CD4-positive, alpha-beta T cell treated with Interleukin-4 for 4 hours (primary cell): ENCODE measurements at regions not wholly inside any gene's neighbourhood (a gene's known extent, or its start where the extent isn't known, plus 50 kb on each side); places are given as distances from the start of the nearest gene placed in this dataset.
"Not testable (repeated sequence)": the region's sequence is repeated elsewhere in the genome, so short reads cannot be mapped to it uniquely, and the experiment has no call there.

Experiments
- DNase-seq: peaks from one replicate; pipeline ENCODE4 v3.0.0-alpha.2; 2020

DNA sequence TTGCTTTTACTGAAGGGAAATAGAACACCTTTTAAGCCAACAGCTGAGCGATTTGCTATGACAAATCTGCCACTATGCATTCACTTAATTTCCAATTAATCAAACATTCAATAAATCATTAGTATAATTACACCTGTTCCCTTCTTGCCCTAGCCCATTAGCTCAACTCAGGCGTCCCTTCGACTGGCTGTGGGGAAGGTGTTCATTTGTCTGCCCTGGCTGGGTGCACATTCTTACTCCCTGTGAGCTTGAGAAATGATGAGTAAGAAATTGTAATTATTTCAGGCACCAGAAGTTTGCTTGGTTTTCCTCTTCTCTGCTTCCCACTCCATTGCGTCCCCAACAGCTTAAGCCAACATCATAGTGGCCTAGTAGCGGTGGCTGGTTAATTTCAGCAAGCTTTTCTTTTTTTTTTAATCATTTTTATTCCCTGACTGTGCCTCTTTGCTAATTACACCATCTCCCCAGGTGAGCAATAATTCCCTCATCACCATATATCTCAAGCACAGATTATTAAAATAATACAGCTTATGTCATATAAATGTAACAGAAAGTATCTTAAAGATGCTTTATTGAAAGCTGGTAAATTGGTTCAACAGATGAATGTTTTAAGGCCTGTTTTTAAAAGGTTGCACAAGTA is 623.9 kb upstream of the RBFOX1 start:
- DNase-seq = no peak

DNA sequence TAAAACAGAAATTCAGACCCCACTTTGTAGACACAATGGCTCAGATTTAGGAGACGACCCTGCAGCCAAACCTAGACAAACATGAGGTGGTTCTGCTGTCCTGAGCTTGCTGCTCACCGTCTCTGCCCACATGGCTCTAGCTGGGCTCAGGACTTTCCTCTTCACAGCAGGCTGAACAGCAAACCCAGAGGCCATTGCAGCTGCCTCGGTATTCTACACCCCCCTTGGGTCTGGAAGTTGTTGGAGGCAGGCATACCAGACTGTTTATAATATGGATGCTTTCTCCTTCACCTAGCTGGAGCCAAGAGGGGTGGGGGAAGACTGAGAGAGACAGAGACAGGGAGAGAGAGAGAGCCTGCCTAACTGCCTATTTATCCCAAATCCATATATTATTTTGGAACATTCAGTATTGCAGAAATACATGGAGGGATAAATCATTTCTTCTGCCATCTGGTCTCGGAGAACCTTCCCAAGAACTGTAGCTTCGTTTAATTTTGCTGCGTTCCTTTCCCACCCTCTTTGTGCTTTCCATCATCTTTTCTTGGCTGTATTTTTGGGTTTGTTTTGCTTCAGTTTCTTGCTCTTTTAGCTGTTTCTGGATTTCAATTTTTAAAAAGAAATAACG is 628.2 kb upstream of the RBFOX1 start:
- DNase-seq = no peak

DNA sequence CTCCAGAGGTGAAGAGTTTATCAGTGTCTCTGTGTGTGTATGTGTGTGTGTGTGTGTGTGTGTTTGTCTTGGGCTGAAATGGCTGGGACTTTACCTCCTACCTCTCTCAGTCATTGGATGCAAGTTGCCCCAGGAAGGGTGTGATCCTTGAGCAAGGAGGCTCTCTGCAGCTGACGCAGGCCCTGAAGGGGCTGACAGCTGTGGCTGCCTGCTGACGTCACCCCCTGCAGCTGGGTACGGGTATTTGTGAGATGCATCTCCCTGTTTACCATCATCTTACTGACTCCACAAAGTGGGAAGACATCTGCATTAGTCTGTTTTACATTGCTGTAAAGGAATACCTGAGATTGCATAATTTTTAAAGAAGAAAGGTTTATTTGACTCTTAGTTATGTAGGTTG is 631.5 kb upstream of the RBFOX1 start:
- no peak for DNase-seq

DNA sequence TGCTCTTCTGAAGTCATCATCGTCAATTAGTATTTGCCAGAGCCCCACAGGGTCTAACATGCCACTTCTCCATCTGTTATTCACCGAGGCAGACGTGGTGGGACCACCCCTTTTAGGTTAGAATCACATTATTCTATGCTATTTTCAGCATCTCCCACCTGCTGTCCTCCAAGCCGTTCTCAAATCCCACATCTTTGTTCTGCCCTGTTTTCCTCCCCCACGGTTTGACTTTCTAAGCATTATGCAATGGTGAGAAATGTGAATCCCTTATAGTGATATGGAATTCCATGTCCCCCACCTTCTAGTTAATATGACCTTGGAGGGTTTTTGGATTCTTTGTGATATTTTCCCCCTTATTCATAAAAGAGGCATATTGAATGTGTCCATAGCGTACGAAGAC is 634.1 kb upstream of the RBFOX1 start:
- DNase-seq = no peak

DNA sequence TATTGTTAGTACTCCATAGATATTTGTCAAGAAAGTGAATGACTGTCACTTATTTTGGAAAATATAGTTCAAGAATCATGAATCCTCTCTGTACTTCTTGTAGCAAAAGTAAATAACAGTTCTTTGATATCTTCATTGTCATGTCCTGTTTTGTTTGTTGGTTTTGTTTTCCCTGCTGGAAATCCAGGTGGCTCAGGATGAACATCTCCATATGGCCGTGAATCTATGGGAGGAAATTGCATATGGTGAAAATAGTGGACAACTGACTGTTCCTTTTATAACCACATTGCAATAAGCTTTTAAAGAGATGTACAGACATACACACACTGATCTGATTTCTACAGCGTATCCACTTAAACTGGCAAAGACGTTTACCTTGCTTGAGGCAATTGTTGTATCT is 637.0 kb upstream of the RBFOX1 start:
- DNase-seq = no peak

DNA sequence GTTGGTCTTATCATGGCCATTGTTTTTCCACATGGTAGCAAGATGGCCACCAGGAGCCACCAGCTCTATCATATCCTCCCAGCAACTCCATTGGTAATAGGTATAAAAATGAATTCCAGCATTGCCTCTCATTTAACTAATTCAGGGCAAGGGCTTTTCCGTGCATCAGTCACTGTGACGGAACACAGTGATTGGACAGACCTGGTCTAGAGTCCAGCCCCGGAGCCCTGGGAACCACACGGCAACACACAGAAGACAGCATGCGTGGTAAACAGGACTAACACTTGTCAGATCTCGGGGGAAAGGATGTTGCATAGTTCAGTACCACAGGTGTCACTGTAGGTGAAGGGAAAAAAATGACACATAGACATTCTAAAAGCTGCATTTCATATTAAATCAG is 638.0 kb upstream of the RBFOX1 start:
- no peak for DNase-seq

DNA sequence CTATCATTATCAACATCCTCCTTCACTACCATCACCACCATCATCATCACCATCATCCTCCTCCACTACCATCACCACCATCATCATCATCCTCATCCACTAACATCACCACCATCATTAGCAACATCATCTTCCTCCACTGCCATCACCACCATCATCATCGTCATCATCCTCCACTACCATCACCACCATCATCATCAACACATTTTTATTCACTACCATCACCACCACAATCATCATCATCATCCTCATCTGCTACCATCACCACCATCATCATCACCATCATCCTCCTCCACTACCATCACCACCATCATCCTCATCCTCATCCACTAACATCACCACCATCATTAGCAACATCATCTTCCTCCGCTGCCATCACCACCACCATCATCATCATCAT is 639.2 kb upstream of the RBFOX1 start:
- not testable (repeated sequence) for DNase-seq

DNA sequence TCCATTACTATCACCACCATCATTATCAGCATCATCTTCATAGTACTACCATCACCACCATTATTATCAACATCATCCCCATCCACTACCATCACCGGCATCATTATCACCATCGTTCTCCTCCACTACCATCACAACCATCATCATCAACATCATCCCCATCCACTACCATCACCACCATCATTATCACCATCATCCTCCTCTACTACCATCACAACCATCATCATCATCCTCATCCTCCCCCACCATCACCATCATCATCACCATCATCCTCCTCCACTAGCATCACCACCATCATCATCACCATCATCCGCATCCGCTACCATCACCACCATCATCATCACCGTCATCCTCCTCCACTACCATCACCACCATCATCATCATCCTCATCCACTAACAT is 639.8 kb upstream of the RBFOX1 start:
- no peak for DNase-seq

DNA sequence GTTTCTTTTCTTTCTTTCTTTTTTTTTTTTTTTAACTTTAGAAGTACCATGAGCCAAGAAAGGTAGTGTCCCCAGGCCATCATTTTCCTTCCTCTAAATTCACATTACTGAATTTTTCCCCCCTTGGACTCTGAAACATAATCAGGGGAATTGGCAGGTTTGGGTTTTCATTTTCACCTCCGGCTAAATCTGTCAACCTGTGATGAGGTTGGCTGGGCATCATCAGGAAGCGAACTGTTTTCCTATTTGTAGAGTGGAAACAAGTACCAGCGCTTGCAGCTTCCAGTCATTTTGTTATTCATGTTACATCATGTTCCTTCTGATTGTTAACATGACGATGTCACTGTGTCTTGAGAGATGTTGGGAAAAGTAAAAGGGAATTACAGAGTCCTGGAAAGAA is 641.9 kb upstream of the RBFOX1 start:
- no peak for DNase-seq

DNA sequence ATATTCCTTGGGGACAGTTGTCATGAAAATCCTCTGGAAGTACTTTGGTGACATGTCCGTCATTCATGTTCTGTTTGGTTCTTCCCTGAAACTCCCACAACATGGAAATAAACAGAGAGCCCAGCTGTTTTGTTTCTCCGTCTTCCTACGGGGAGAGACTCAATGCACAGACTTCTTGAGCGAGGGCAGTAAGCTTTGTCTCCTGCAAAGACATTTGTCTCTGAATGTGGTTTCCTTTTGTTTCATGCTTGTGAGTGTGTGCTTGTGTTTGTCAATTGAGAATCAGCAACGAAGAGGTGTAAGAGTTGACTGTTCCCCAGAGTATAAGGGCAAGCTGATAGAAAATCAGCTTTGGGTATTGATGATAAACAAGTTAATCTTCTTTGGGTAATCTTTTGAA is 643.0 kb upstream of the RBFOX1 start:
- DNase-seq = no peak

DNA sequence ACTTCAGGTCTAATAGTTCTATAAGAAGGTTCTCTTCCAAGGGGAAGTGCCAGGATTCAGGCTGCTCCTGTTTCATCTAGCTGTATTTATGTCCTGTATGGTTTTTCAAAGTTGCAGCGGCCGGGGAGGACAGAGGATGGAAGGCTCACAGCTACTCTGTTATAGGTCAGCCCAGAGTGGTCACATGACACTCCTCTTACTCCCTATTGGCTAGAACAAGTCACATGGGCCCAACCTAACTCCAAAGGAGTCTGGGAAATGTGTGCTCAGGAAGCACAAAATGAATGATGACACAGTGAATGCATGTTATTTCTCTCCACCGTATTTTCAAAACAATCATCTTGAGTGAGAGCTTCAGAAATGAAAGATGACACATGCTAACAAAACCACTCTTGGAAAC is 645.1 kb upstream of the RBFOX1 start:
- DNase-seq = no peak

DNA sequence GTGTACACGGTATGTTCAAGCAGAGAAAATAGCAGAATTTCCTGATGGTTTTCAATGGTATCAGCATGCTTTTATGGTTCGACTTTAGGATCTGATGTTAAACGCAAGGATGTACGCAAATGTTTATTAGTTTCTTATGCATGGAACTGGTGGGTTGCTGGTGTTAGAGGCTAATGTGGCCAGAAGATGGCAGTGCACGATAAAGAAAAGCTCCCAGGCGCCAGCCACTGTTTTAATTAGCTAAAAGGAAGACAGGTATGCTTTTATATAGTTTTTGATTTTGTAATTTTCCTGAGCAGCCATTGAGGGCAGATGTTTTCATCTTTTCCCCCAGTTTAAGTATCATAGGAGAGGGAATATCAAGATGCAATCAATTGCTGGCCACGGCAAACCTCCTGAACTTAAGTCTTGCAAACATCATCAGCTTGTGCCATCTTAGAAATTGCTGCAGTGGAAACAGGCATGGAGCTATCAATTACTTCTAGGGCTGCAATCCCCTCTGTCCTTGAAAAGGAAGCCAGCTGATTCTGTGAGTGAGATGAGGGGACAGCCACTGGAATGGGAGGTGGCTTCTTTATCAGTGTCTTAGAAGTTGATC is 648.5 kb upstream of the RBFOX1 start:
- no peak for DNase-seq

DNA sequence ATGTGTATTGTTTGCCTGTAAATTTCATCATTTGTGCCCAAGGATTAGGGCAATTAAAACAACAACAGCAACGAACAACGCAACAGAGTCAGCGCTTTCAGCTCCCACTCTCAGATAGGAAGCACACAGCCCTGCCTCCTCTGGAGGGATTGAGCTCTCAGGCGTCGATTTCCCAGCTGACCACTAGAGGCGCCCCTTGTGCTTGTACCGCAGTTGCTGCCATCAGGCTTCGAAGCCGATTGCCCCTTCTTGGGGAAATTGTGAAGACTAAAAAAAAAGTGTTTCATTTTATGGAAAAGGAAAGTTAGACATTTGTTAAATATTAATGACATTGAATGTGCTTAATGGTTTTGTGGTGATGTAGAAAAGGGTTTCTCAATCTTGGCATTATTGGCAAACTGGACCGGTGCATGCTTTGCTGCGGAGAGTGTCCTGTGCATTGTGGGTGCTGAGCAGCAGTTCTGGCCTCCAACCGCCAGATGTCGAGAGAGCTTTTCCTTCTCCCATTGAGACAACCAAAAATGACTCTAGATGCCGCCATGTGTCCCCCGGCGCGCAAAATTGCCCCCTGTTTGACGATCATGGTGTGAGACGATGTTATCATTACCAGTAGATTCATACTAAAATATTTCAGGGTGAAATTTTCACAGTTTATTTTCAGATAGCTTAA is 650.4 kb upstream of the RBFOX1 start:
- no peak for DNase-seq

DNA sequence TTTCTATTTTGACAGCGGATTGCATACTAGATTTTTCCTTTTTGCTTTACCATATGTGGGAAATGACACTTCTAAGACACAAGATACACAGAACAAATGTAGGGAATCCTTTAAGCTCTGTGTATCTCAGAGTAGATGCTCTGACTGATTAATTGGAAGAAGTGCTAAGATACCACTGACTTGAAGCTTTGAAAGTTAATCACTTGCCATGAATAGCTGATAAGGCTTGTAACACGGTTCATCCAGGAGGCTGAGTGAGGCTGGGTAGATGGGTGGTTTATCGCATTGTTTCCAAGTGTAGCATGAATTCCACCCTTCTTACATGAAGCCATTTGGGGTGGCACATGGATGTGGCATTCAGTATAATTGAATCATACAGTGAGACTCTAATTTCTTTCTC is 654.1 kb upstream of the RBFOX1 start:
- no peak for DNase-seq

DNA sequence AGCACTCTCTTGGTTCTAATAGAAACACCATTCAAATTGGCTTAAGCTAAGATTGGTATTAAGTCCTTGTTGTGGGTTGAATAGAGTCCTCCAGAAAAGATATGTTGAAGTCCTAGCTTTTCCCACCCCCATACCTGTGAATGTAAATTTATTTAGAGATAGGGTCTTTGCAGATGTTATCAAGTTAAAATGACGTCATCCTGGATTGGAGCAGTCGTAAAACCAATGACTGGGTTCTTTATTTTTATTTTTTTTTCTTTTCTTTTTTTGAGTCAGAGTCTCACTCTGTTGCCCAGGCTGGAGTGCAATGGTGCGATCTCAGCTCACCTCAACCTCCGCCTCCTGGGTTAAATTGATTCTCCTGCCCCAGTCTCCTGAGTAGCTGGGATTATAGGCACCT is 658.6 kb upstream of the RBFOX1 start:
- no peak for DNase-seq

DNA sequence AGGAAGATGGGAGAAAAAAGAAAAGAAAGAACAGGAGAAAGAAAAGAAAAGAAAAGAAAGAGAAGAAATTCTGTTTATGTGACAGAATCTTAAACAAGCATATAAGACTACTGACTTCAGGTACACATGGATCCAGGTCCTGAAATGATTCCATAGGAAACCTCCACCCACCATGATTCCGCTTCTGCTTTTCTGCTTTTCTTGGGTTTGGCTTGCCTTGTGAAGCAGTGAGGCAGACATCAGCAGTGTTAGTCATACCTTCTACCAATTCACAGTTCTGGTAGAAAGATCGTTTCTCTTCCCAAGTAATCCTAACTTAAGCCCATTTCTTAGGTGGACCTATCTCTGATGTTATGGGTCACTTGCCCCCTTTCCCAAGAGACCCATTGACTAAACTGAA is 660.1 kb upstream of the RBFOX1 start:
- no peak for DNase-seq

DNA sequence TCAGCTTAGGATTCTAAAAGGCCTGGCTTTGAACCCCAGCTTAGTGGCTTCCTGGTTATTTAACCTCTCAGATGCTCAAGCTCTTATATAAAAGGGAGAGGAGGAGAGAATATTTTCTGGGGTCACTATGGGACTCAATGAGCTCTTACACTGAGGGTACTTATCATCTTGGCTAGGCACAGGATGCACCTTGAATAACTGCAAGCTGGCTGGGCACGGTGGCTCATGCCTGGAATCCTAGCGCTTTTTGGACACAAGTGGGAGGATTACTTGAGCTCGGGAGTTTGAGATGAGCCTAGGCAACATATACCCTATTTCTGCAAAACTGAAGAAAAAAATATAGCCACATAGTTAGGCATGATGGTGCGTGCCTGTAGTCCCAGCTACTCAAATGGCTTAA is 665.3 kb upstream of the RBFOX1 start:
- DNase-seq = no peak

DNA sequence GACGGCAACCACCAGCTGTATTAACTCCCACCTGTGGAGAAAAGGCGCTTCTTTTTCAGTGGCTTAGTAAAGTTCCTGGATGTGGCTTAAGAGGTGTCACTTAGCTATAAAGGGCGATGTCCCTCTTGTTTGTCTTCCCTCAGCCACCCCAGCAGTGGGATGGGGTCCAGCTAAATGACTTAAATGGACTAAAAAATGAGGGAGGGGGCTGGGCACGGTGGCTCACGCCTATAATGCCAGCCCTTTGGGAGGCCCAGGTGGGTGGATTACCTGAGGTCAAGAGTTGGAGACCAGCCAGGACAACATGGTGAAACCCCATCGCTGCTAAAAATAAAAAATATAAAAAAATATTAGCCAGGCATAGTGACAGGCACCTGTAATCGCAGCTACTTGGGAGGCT is 667.5 kb upstream of the RBFOX1 start:
- DNase-seq = no peak

DNA sequence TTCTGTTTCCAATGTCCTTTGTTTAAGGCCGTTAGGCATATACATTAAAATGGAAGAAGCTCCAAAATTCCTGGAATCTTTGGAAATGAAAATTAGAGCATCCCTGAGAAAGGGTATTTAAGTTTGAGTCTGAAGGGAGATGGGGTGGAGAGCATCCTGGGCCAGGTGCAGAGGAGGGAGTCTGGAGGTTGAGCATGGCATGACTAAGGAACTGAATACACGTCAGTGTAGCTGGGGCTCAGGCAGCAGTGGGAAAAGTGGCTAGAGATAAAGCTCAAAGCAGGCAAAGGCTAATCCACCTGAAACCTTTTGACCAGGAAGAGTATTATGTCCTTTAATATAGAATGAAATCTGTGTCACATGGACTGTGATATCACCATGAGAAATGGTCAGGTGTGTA is 669.0 kb upstream of the RBFOX1 start:
- no peak for DNase-seq

DNA sequence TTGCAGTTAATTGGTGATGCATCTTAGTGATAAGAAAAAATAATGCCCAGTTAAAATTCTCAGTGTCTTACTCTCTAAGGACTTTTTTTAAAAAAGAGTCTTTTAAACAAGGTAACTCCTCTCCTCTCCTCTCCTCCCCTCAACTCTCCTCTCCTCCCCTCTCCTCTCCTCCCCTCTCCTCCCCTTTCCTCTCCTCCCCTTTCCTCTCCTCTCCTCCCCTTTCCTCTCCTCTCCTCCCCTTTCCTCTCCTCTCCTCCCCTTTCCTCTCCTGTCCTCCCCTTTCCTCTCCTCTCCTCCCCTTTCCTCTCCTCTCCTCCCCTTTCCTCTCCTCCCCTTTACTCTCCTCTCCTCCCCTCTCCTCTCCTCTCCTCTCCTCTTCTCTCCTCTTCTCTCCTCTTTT is 675.9 kb upstream of the RBFOX1 start:
- DNase-seq = no peak

DNA sequence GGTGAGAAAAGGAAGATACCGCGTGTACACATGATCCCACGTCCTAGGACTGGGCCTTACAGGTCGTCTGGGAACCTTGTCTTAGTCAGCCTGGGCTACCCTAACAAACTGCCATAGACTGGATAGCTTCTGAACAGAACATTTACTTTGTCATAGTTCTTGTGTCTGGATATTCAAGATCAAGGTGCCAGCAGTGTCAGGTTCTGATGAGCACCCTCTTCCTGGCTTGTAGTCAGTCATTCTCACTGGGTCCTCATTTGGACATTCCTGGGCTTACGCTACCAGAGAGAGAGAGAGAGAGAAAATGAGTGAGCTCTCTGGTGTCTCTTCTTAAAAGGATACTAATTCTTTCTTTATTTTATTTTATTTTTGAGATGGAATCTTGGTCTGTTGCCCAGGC is 685.8 kb upstream of the RBFOX1 start:
- DNase-seq = no peak

DNA sequence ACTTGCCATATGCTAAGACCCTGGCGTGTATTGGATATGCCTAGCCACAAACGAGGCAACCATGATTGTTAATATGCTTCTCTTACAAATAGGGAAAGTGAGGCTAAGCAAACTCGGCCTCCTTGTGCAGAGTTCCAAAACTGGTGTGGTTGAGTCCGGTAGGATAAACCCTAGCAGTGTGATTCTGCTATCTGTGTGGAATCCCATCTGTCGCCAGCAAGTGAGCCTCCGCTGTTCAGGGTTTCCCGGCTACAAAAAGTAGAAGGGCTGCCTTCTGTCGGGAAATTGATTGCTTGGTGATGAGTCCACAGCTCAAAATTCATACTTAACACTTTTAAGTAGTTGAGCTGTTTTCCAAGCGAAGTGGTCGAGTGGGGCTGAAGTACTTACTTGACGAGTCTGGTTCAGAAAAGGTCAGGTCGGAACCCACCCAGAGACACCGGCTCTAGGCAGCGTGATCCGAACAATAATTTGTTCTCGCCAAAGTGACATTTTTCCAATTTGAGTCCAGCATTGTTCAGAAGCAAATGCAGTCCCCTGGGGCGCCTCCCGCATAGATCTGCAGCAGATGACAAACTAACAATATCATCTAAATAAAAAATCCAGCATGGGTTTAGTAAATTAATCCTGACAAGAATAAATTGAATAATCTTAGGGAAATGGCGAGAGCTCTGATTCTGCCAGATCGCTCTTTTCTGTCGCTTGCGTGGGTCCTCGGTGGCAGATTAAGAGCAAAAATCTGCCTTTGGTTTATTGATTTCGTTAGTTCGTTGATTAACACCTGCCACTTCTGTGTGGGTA is 686.7 kb upstream of the RBFOX1 start:
- DNase-seq = no peak

DNA sequence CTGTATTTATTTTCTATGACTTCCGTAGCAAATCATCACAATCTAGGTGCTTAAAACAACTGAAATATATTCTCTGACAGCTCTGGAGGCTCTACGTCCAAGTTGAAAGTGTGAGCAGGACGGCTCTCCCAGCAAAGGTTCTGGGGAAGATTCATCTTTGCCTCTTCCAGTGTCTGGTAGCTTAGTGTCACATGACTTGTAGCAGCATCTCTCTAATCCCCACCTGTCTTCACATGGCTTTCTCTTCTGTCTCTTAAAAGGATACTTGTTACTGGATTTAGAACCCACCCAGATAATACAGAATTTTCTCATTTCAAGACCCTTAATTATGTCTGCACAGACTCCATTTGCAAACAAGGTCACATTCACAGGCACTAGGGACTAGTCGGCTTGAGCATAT is 687.7 kb upstream of the RBFOX1 start:
- no peak for DNase-seq
